ENCODE measurements at regions not wholly inside any gene's neighbourhood (a gene's known extent, or its start where the extent isn't known, plus 50 kb on each side); places are given as distances from the start of the nearest gene placed in this dataset.

DNA sequence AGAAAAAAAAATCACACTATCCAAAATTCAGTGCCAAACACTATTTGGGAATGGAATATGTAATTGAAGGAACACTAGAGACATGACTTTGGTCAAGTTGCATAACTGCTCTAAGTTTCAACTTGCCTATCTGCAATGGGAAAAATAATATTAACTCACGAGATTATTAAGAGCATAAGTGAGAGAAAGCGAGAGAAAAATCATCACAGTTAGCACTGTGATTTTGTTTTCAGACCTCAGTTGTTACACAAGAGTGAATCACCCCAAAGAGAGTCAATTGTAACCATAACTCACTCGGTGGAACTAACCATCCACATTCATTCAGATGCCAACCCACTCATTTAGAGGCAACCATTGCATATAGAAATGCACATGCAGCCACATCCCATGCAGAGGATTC lies 147.1 kb downstream of the NHLRC3 start:
- Histone ChIP-seq H3K4me2 (no peak overlapping the region), H3K4me1 (ENCODE audit: low read depth, poor library complexity, severe bottlenecking) (no peaks in the 10 kb centered on the region), H4K20me1 (ENCODE audit: insufficient read depth) (no peaks in the 10 kb centered on the region), H3K36me3 (ENCODE audit: insufficient read depth) (no peaks in the 10 kb centered on the region), H3K4me3 (IDR thresholded peaks at IDR 0.05; ENCODE audit: insufficient read depth, low read depth, low read length) (no peak overlapping the region), H3K27ac (no peak overlapping the region), H3K27me3 (ENCODE audit: insufficient read depth, low read depth) (no peaks in the 10 kb centered on the region), H3K79me2 (ENCODE audit: insufficient read depth, low read depth) (no peaks in the 10 kb centered on the region), H3K9ac (no peak overlapping the region), H2AFZ (ENCODE audit: low read depth) (no peak overlapping the region)
- TF ChIP-seq, protein P1, sequence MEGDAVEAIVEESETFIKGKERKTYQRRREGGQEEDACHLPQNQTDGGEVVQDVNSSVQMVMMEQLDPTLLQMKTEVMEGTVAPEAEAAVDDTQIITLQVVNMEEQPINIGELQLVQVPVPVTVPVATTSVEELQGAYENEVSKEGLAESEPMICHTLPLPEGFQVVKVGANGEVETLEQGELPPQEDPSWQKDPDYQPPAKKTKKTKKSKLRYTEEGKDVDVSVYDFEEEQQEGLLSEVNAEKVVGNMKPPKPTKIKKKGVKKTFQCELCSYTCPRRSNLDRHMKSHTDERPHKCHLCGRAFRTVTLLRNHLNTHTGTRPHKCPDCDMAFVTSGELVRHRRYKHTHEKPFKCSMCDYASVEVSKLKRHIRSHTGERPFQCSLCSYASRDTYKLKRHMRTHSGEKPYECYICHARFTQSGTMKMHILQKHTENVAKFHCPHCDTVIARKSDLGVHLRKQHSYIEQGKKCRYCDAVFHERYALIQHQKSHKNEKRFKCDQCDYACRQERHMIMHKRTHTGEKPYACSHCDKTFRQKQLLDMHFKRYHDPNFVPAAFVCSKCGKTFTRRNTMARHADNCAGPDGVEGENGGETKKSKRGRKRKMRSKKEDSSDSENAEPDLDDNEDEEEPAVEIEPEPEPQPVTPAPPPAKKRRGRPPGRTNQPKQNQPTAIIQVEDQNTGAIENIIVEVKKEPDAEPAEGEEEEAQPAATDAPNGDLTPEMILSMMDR (conservative IDR thresholded peaks at IDR 0.05; ENCODE audit: low read depth, low read length) = no peak

DNA sequence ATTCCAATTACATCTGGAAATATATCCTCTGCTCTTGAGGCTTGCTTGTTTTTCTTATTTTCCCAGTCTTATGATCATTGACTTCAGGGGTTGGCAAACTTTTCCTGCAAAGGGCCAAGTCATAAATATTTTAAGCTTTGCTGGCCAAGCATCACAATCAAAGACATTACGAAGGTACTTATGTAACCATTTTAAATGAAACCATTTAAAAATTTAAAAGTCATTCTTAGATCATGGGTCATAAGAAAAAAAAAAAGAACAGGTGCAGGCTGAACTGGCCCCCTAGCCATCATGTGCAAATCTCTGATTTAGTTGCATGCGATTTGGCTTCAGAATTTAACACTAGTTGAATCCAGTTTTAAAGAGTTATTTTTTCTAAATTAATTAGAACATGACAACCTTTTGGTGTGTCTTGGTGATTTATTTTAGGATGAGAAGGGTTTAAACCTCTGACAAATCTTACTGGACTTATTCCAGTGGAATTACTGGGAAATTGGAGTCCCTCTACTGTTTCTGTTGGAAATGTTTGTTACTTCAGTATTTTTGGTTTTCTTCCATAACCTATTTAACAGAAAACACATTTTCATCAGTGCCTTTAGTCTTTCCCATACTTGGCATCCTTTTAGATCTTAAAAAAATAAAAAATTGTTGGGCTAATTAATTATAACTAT lies 148.1 kb downstream of the NHLRC3 start:
- TF ChIP-seq, protein P1 (conservative IDR thresholded peaks at IDR 0.05; ENCODE audit: low read depth, low read length) = no peak

DNA sequence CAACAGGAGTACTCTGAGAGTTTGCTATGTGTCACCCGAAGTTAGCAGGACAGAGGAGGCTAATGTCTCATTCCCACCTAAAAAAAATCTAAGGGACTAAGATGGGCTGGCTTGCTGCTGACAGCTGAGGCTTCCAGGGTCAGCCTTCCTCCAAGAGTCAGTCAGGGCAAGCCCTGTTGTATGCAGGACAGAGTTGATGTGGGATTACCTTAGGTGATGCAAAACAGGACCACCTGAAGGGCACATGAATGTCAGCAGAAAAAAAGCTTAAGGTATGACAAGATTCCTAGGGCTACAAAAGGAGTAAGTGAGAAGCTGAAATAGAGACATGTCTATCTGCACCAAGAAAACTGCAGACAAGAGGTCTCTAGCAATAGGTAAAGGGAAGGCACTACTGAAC lies 151.5 kb downstream of the NHLRC3 start:
- no peak overlapping the region for H2AFZ ChIP-seq (ENCODE audit: low read depth)
- H3K9ac ChIP-seq = no peak overlapping the region
- no peaks in the 10 kb centered on the region for H3K27me3 ChIP-seq (ENCODE audit: insufficient read depth, low read depth)
- no peak overlapping the region for H3K4me2 ChIP-seq
- H3K79me2 ChIP-seq (ENCODE audit: insufficient read depth, low read depth) = no peaks in the 10 kb centered on the region
- H3K4me1 ChIP-seq (ENCODE audit: low read depth, poor library complexity, severe bottlenecking) = no peaks in the 10 kb centered on the region
- no peak overlapping the region for H3K27ac ChIP-seq
- TF ChIP-seq, protein P1 (conservative IDR thresholded peaks at IDR 0.05; ENCODE audit: low read depth, low read length) = no peak
- no peaks in the 10 kb centered on the region for H3K36me3 ChIP-seq (ENCODE audit: insufficient read depth)
- H3K4me3 ChIP-seq (IDR thresholded peaks at IDR 0.05; ENCODE audit: insufficient read depth, low read depth, low read length) = no peak overlapping the region
- H4K20me1 ChIP-seq (ENCODE audit: insufficient read depth) = no peaks in the 10 kb centered on the region

More for the DNA sequence above, 148.1 kb downstream of the NHLRC3 start:
- H3K36me3 ChIP-seq (ENCODE audit: insufficient read depth) = no peaks in the 10 kb centered on the region
- H3K27me3 ChIP-seq (ENCODE audit: insufficient read depth, low read depth) = no peaks in the 10 kb centered on the region
- H3K4me3 ChIP-seq (IDR thresholded peaks at IDR 0.05; ENCODE audit: insufficient read depth, low read depth, low read length) = no peak overlapping the region
- H3K4me2 ChIP-seq = no peak overlapping the region
- no peaks in the 10 kb centered on the region for H3K79me2 ChIP-seq (ENCODE audit: insufficient read depth, low read depth)
- H3K9ac ChIP-seq = no peak overlapping the region
- no peaks in the 10 kb centered on the region for H3K4me1 ChIP-seq (ENCODE audit: low read depth, poor library complexity, severe bottlenecking)
- no peak overlapping the region for H2AFZ ChIP-seq (ENCODE audit: low read depth)
- no peaks in the 10 kb centered on the region for H4K20me1 ChIP-seq (ENCODE audit: insufficient read depth)
- no peak overlapping the region for H3K27ac ChIP-seq

DNA sequence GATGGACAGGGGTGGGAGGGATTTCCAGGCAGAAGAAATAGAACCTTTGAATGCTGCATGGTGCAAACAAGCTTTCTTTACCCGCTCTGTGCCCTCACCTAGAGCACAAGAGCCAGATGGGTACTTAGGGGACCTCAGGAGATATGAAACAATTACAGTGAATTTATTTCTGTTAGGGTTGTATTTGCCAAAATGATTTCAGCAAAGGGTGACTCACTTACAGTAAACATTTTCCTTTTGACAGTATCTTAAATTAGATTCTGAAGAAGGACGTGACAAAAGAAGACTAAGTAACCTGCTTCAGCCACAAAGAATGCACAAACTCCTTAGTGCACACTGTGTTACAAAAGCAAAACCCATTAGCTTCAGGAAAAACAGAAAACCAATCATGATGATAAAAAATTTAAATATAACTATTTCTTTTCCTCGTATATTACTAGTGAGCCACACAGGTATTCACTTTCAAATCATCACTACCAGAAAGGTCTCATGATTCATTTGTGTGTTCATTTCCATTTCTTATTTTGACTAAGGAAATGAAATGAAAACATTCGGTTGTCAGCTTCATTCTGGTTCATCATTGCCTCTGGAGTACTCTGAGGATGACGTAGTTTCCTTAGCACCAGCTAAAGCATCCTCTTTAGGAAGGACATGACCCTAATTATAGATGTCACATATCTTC lies 158.8 kb downstream of the NHLRC3 start:
- H4K20me1 ChIP-seq (ENCODE audit: insufficient read depth) = no peaks in the 10 kb centered on the region
- H3K4me3 ChIP-seq (IDR thresholded peaks at IDR 0.05; ENCODE audit: insufficient read depth, low read depth, low read length) = no peak overlapping the region
- TF ChIP-seq, protein P1 (conservative IDR thresholded peaks at IDR 0.05; ENCODE audit: low read depth, low read length) = no peak
- no peak overlapping the region for H2AFZ ChIP-seq (ENCODE audit: low read depth)
- no peak overlapping the region for H3K4me2 ChIP-seq
- no peaks in the 10 kb centered on the region for H3K36me3 ChIP-seq (ENCODE audit: insufficient read depth)
- no peaks in the 10 kb centered on the region for H3K27me3 ChIP-seq (ENCODE audit: insufficient read depth, low read depth)
- H3K9ac ChIP-seq = no peak overlapping the region
- no peaks in the 10 kb centered on the region for H3K79me2 ChIP-seq (ENCODE audit: insufficient read depth, low read depth)
- H3K4me1 ChIP-seq (ENCODE audit: low read depth, poor library complexity, severe bottlenecking) = no peaks in the 10 kb centered on the region
- H3K27ac ChIP-seq = no peak overlapping the region

Measured in KMS-11 (cell line).